GM18873 (cell line): ENCODE measurements at regions not wholly inside any gene's neighbourhood (a gene's known extent, or its start where the extent isn't known, plus 50 kb on each side); places are given as distances from the start of the nearest gene placed in this dataset.
"Not testable (repeated sequence)": the region's sequence is repeated elsewhere in the genome, so short reads cannot be mapped to it uniquely, and the experiment has no call there.

Source experiments
- ATAC-seq: cut with Tn5 transposase; IDR thresholded peaks from one replicate; pipeline ENCODE4 v1.9.1; 2021; ENCODE audit warnings: mild to moderate bottlenecking, moderate library complexity, moderate number of reproducible peaks; ENCODE audit not compliant: unreplicated experiment, low FRiP score

GRCh38 chr9:41367301-41367700 lies 178.2 kb upstream of the ZNG1F start:
- not testable (repeated sequence) for ATAC-seq

- not testable (repeated sequence) for ATAC-seq
These were observed 172.7 kb upstream of the ZNG1F start for GRCh38 chr9:41361790-41362189.

GRCh38 chr9:41359116-41359515 lies 170.0 kb upstream of the ZNG1F start:
- not testable (repeated sequence) for ATAC-seq

DNA sequence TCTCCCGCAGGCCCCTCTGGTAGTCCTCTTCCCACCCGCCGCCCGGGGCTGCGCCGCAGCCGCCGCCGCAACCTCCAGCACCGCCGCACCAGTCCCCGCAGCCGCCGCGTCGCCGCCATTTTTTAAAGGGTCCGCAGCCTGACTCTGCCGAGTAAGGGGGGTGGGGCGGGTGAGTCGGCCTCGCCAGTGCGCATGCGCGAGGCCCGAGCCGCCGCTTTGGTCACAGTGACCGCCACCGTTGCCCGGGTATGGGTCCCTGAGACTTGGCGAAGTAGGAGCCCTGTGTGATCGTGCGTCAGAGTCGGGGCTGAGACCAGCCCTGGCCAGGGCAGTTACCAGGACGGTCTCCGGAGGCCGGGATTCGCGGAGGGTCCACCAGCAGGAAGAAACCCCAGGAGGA lies 169.6 kb upstream of the ZNG1F start:
- ATAC-seq, result not testable (repeated sequence)

DNA sequence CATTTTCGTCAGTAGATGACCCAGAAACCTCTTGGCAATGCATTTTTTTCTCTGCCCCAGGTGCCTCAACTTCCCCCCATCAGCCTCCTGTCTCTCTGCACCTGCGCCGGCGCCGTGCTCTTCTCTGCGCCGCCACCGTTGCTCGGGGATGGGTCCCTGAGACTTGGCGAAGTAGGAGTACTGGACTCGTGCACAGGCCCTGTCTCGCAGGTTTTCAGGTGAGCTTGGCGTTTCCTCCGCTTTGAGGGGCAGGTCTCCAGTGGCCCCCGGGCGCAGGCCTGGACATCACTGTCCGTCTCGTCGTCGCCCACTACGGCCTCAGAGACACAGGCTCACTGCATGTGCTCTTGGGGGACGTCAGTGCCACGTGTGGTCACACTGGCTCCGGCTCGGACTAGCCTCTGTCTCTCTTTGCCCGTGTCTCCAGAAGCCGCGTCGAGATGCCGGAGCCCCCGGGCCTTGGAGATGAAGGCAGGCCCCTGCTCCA lies 168.8 kb upstream of the ZNG1F start:
- ATAC-seq, result not testable (repeated sequence)

DNA sequence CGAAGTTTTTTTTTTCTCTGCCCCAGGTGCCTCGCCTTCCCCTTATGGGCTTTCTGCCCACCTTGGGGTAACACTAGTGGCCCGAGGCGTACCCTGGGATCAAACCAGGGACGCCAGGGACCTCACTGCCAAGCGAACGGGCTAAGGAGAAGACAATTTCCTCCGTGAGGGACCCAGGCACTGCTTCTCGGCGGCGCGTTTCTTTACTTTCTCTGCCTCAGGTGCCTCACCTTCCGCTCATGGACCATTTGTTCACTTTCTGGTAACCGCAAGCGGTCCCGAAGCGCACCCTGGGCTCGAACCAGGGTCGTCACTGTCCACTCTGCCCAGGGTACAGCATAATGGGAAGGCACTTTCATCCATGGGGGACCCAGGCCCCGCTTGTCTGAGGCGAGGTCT lies 168.2 kb upstream of the ZNG1F start:
- not testable (repeated sequence) for ATAC-seq

- not testable (repeated sequence) for ATAC-seq
These were observed 167.7 kb upstream of the ZNG1F start for GRCh38 chr9:41356588-41357349.

GRCh38 chr9:41355712-41356450 lies 166.8 kb upstream of the ZNG1F start:
- not testable (repeated sequence) for ATAC-seq

- ATAC-seq, result not testable (repeated sequence)
These were observed 165.9 kb upstream of the ZNG1F start for GRCh38 chr9:41354978-41355377.

- not testable (repeated sequence) for ATAC-seq
These were observed 165.2 kb upstream of the ZNG1F start for GRCh38 chr9:41354060-41354934.

DNA sequence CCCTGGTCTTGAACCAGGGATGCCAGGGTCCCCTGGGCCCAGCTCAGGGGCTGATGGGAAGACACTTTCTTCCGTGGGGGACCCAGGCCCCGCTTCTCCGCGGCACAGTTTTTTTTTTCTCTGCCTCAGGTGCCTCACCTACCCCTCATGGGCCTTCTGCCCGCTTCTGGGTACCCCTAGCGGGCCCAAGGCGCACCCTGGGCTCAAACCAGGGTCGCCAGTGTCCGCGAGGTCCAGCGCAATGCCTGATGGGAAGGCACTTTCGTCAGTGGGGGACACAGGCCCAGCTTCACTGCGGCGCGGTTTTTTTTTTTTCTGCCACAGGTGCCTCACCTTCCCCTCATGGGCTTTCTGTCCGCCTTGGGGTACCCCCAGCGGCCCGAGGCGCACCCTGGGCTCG lies 163.9 kb upstream of the ZNG1F start:
- ATAC-seq, result not testable (repeated sequence)

GRCh38 chr9:41352390-41352789 lies 163.3 kb upstream of the ZNG1F start:
- not testable (repeated sequence) for ATAC-seq

DNA sequence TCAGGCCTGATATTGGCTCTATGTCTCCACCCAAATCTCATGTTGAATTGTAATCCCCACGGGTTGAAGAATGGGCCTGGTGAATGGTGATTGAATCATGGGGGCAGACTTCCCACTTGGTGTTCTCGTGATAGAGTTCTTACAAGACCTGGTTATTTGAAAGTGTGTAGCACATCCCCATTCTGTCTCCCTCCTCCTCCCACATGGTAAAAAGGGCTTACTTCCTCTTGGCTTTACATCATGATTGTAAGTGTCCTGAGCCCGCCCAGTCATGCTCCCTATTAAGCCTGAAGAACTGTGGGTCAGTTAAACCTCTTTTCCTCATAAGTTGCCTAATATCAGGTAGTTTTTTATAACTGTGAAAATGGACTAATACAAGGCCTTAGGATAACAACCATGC lies 158.8 kb upstream of the ZNG1F start:
- ATAC-seq, result not testable (repeated sequence)

- ATAC-seq, result not testable (repeated sequence)
These were observed 143.4 kb upstream of the ZNG1F start for GRCh38 chr9:41332562-41332961.

GRCh38 chr9:41321277-41321676 lies 132.2 kb upstream of the ZNG1F start:
- ATAC-seq, result not testable (repeated sequence)

- not testable (repeated sequence) for ATAC-seq
These were observed 119.8 kb upstream of the ZNG1F start for GRCh38 chr9:41308953-41309352.

DNA sequence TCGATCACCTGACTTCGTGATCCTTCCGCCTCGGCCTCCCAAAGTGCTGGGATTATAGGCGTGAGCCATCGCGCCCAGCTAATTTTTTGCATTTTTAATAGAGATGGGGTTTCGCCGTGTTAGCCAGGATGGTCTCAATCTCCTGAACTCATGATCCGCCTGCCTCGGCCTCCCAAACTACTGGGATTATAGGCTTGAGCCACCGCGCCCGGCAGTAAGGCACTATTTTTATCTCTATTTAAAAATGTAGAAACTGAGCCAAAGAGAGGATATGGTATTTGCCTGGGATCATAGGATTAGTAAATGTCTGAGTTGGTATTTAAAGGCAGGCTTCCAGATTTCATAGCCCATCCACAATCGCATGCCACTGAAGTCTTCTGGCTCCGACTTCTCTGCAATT lies 96.6 kb upstream of the ZNG1F start:
- not testable (repeated sequence) for ATAC-seq

DNA sequence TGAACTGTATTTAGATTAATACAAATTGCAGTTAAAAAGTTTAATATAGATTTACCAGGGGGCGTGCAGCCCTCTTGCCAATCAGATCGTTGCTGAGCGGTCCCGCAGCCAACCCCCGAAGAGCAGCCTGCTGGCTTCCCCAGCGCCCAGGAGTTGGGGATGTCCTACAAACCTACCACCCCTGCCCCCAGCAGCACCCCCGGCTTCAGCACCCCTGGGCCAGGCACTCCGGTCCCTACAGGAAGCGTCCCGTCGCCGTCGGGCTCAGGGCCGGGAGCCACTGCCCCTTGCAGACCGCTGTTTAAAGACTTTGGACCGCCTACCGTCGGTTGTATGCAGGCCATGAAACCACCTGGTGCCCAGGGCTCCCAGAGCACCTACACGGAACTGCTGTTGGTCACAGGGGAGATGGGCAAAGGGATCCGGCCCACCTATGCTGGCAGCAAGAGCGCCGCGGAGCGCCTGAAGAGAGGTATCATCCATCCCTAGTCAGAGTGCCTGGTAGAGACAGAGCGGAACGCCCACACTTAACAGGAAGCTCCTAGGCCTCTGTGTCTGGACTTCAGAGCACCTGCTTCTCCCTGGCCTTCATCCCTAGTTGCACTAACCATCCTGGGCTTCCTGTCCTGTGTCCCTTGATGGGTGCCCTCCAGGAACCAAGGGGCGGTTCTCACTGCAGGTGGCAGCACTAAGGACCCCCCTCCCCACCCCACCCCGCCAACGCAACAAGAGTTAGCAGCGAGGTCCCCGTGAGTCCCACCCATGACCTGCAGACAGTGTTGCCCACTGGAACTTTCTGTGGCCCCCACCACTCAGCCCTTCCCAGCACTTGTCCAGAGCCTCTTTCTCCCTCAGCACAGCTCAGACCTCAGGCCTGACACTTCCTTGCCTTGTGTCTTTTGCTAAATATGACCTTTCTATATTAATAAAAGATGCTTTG lies 91.5 kb upstream of the ZNG1F start:
- ATAC-seq, result not testable (repeated sequence)

- ATAC-seq, result not testable (repeated sequence)
These were observed 90.3 kb upstream of the ZNG1F start for GRCh38 chr9:41279437-41279836.
